HCEC 1CT (cell line): ENCODE measurements at regions not wholly inside any gene's neighbourhood (a gene's known extent, or its start where the extent isn't known, plus 50 kb on each side); places are given as distances from the start of the nearest gene placed in this dataset.
"Not testable (repeated sequence)": the region's sequence is repeated elsewhere in the genome, so short reads cannot be mapped to it uniquely, and the experiment has no call there.

ENCODE experiments used
- DNase-seq: peaks from one replicate; pipeline ENCODE4 v3.0.0-alpha.2; 2017

GRCh38 chr15:95097361-95097760 is 866.0 kb downstream of the MCTP2 start:
- DNase-seq, result no peak

DNA sequence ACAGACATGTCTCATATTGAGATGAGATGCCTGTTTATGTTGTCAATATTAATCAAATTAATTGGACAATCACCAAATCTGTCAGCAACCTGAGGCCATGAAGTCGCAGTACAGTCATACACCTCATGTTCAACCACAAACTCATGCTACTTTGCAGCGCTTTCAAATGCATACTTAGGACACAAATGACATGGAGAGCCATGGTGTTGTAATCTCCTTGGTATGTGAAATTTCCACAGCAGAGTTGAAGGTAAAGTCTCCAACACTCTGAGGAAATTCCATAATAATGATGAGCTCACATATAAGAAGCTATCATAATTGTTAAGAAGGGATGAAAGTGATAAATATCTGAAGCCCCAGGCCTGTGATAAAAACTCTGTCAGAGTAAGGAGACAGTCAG is 873.9 kb downstream of the MCTP2 start:
- peak; percentile 82 for DNase-seq

- no peak for DNase-seq
These were observed 875.4 kb downstream of the MCTP2 start for GRCh38 chr15:95106801-95107200.

GRCh38 chr15:95108673-95109072 is 877.3 kb downstream of the MCTP2 start:
- DNase-seq, result no peak

GRCh38 chr15:95111969-95112368 is 880.6 kb downstream of the MCTP2 start:
- no peak for DNase-seq

DNA sequence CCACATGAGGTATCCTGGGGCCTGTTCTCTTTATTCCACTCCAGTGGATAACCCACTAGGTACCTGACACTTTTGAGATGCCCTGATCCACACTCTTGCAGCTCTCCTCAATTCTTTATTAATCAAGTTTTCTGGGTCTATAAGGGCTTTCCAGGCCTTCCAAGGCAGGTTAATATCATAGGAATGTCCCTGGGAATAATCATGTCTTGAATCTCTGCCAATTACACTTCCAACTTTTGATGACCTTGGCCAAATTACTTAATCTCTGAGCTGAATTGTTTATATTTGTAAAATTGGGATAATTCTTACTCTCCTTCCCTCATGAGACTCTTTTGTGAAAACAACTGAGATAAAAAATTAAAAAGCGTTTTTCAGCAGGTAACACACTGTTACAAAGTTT is 881.7 kb downstream of the MCTP2 start:
- peak; percentile 27 for DNase-seq

- no peak for DNase-seq
These were observed 887.8 kb downstream of the MCTP2 start for GRCh38 chr15:95119041-95119610.

DNA sequence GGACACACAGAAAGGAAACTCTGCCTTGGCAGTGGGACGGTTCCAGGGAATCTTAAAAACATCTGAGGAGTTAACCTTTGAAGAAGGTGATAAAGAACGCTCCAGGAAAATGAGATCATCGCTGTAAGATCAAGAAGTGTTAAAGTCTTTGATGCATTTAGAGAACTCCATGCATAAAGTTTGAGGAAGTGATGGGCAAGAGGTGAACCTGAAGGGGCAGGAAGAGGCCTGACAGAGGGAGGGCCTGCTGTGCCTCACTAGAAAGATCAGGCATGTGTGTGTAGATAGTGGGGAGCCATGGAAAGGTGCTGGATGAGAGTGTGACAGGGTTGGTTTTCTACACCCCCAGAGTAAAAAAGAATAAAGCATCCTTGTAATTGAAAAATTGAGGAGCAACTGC is 889.2 kb downstream of the MCTP2 start:
- no peak for DNase-seq

- no peak for DNase-seq
These were observed 889.8 kb downstream of the MCTP2 start for GRCh38 chr15:95121191-95121590.

- DNase-seq, result no peak
These were observed 894.4 kb downstream of the MCTP2 start for GRCh38 chr15:95125803-95126202.

- peak; percentile 77 for DNase-seq
These were observed 896.0 kb downstream of the MCTP2 start for GRCh38 chr15:95127356-95127755.

DNA sequence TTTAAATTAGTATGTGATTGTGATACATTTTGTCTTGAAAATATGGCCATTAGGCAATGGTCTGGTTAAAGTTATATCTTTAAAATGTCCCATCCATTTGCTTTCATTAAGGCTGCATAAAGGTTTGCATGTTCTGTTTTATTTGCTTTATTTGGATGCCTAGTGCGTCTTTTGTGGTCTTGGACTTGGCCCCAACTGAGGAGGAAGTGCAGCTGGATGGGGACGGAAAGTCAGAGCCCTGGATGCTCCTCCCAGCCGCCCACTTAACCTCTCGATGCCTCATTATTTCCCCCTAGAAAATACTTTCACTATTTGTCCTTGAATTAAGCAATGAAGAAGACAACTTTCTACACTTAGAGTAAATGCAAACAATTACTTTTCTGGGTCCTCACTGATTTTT is 898.2 kb downstream of the MCTP2 start:
- peak; percentile 58 for DNase-seq

DNA sequence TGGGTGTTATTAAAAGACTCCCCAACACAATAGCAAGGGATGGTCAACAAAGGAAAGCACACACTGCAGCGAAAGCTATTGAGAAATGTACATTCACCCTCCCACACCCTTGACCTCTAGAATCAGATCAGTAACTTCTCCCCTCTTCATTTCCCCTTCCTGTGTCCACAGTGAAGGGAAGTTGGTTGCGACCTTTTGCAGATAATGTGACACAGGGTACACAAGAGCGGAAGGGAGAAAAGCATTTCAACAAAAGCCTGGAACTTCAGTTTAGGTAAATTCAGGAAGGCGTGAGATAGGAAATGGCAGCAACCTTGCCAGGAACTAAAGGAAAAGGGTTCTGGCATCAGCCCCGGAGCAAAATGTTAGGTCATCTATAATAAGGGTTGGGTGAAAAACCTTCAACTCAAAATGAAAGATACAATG is 899.8 kb downstream of the MCTP2 start:
- DNase-seq, result no peak

DNA sequence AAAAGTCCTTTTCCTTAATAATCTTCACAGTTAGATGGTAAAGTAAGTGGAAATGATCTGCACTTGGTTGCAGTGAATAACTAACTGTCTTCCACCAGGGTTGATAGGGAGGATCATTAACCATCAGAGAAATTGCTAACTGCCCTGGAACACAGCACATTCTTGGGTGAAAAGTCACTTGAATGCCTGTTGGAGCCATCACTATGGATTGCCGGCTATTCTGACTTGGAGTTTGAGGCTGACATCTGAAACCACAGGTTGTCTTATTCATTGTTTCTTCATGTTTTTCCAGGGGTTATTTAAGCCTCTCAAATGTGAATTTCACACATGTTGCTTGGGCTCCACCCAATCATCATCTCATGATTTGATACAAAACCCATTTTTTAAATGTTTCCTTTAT is 901.4 kb downstream of the MCTP2 start:
- DNase-seq, result peak; percentile 97

DNA sequence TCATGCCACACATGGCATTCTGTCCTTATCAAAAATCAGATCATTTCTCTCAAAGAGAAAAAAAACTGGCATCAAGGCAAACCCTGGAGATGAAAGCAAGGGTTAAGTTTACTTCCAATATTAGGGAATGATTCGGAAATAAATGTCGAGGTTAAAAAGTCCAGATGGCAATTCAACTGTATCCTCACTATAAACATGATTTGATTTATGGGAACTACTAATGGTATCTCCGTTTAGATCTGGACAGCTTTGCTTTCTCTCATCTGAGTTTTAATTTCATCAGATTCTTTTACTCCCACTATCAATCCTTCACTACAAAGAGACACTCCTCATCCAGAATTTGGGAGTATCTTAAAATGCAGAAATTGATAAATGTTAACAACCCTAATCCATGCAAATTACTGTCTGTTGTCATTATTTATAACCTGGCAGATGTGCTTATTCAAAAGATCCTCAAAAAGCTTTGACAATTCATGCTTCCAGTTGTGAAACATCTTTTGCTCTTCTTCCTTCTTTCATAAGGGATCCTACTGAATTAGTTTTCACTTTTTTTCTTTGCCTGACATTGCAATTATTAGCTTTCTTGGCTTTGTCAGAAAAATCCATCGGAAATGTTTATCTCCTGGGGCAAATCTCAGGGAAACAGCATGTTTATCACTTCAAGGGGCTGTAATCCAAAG is 903.2 kb downstream of the MCTP2 start:
- peak; percentile 39 for DNase-seq

DNA sequence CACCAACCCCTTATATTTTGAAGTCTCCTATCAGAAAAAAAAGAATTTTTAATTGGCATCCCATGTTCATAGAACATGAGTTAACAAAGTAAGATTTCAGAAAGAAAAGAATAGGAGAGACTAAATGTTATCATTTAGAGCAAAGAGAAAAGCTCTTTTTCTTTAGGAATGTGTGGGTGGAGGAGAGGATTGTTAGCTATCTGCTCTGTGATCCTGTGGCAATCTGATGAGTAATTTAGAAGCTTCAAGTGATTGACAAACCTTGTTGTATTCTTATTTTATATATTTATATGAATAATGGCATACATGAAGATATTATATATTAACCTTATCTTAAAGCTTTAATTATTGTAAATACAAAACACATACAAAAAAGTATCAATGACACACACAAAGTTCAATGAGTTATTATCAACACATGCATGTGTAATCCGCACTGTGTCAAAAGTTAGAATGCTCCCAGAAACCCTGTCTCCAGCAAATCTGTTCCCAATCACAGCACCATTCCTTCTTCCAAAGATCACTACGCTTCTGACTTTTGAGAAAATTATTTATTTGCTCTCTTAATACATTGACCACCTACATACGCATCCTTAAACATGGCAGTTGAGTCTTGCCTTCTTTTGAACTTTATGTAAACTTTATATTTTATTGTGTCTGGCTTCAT is 907.4 kb downstream of the MCTP2 start:
- DNase-seq, result no peak

GRCh38 chr15:95141486-95141885 is 910.1 kb downstream of the MCTP2 start:
- peak; percentile 80 for DNase-seq

- DNase-seq, result no peak
These were observed 911.2 kb downstream of the MCTP2 start for GRCh38 chr15:95142531-95142930.

GRCh38 chr15:95146481-95146880 is 915.1 kb downstream of the MCTP2 start:
- DNase-seq, result no peak

DNA sequence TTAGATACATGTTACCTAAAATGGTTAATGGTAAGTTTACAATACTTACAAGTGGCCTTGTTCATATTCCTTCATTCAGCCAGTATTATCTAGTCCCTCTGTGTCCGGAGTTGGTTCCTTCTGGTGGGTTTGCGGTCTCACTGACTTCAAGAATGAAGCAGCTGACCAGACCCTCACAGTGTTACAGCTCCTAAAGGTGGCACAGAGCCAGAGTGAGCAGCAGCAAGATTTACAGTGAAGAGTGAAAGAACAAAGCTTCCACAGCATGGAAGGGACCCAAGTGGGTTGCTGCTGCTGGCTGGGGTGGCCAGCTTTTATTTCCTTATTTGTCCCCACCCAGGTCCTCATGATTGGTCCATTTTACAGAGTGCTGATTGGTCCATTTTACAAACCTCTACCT is 916.8 kb downstream of the MCTP2 start:
- no peak for DNase-seq

DNA sequence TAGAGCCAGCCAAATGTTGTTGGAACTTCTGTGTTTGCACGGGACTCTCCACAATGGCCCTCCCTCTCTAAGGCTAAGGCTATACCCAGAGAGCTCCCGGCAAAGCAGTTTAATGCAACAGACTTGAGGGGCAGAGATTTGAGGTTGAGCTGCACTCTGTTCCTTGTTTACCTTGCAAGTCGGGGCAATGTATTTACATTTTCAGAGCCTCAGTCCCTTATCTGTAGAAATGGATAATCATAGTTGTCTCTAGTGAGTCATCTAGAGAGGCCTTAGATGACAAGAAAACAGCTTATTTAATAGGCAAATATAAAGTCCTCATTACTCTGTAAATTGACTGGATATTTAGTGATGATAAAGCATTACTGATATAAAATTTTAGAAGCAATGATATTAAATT is 917.7 kb downstream of the MCTP2 start:
- DNase-seq, result no peak

DNA sequence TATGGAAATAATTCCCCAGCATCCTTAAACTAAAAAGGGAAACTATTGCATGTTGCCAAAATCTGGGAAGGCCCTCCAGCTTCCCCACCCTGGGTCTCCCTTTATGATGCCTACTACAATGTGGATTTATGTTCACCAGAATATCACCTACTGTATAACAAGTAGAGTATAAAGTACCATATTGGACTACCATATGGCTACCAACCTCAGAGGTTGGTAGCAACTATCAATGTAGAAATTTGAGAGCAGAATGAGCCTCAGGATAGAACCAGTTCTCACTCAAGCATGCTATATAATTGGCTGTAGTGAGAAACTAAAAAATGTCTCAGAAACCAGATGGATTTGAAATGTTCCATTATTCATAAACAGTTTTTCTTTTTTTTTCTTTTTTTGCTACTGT is 918.4 kb downstream of the MCTP2 start:
- no peak for DNase-seq

DNA sequence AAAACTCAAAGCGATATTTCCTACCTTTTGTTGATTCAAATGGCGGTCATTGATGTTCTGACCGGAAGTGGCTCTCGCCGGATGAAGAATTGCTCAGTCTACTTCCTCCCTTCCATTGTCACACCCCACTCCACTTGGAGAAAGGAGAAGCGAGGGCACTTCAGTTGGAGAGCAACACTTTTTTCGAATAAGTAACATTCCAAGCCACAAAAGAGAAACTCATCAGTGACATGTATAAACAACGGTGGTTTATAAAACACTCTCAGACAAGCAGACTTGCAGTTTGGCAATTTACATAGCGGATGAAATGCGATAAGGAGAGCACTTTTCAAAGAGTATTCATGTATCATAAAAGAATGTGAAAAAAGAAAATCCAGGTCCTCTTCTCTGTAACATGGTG is 919.1 kb downstream of the MCTP2 start:
- no peak for DNase-seq

DNA sequence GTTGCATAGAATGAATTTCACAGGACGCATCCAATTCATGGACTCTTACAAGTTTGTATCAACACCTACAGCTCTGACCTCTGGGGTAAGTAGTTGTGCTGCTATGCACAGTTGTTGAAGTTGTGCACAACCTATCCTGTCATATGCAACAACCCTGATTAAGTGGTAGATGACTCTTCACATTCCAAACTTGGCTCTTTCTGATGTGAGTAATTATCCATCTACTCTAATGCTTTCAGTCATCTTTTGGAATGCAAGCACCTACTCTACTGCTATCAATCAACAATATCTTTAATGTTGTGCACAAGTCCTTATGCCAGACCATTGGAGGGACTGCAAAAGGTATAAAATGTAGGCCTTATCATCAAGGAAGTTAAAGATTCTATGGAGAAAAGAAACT is 921.4 kb downstream of the MCTP2 start:
- peak; percentile 34 for DNase-seq

DNA sequence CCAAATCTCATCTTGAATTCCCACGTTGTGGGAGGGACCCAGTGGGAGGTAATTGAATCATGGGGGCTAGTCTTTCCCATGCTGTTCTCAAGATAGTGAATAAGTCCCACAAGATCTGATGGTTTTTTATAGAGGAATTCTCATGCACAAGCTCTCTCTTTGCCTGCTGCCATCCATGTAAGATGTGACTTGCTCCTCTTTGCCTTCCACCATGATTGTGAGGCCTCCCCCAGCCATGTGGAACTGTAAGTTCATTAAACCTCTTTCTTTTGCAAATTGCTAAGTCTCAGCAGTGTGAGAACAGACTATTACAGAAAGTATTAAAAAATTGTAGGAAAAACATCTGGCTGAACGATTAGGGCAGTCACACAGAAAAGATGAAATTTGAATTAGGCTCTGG is 921.8 kb downstream of the MCTP2 start:
- DNase-seq, result not testable (repeated sequence)
